ENCODE measurements at regions not wholly inside any gene's neighbourhood (a gene's known extent, or its start where the extent isn't known, plus 50 kb on each side); places are given as distances from the start of the nearest gene placed in this dataset.

- DNase-seq: no peak
These were observed 69.4 kb upstream of the ARHGAP28 start for GRCh38 chr18:6659963-6660725.

GRCh38 chr18:6661692-6662415 is 67.7 kb upstream of the ARHGAP28 start:
- no peak for DNase-seq

- no peak for DNase-seq
These were observed 63.4 kb upstream of the ARHGAP28 start for GRCh38 chr18:6666012-6666685.

- DNase-seq: no peak
These were observed 60.7 kb upstream of the ARHGAP28 start for GRCh38 chr18:6668836-6669235.

GRCh38 chr18:6672821-6673308 is 56.7 kb upstream of the ARHGAP28 start:
- no peak for DNase-seq

GRCh38 chr18:6677086-6677485 is 52.4 kb upstream of the ARHGAP28 start:
- no peak for DNase-seq

GRCh38 chr18:6679201-6679600 is 50.3 kb upstream of the ARHGAP28 start:
- DNase-seq: no peak
